ENCODE measurements at regions not wholly inside any gene's neighbourhood (a gene's known extent, or its start where the extent isn't known, plus 50 kb on each side); places are given as distances from the start of the nearest gene placed in this dataset.
"Not testable (repeated sequence)": the region's sequence is repeated elsewhere in the genome, so short reads cannot be mapped to it uniquely, and the experiment has no call there.

DNA sequence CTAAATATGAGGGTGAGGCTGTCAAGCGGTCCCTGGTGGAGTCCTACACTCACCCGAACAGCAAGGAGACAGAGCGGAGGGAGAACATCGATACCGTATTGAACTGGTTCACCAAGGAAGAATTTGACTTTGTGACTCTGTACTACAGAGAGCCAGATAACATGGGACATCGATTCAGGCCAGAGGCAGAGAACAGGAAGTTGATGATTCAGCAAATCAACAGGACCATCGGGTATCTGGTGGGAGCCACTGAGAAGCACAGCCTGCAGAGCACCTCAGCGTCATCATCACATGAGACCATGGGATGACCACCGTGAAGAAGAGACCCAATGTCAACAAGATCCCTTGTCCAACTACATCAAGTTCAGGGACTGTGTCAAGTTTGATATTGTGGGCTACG, 67.5 kb upstream of the ROPN1B start:
- not testable (repeated sequence) for H3K27ac ChIP-seq

DNA sequence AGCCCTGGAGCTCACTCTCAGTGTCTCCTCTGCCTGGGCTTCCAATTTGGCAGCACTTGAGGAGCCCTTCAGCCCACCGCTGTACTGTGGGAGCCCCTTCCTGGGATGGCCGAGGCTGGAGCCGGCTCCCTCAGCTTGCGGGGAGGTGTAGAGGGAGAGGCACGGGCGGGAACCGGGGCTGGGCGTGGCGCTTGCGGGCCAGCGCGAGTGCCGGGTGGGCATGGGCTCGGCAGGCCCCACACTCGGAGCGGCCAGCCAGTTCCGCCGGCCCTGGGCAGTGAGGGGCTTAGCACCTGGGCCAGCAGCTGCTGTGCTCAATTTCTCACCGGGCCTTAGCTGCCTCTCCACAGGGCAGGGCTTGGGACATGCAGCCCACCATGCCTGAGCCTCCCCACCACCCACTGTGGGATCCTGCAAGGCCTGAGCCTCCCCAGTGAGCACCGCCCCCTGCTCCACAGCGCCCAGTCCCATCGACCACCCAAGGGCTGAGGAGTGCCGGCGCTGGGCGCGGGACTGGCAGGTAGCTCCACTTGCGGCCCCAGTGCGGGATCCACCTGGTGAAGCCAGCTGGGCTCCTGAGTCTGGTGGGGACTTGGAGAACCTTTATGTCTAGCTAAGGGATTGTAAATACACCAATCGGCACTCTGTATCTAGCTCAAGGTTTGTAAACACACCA, 65.1 kb upstream of the ROPN1B start:
- H3K27ac ChIP-seq: not testable (repeated sequence)

DNA sequence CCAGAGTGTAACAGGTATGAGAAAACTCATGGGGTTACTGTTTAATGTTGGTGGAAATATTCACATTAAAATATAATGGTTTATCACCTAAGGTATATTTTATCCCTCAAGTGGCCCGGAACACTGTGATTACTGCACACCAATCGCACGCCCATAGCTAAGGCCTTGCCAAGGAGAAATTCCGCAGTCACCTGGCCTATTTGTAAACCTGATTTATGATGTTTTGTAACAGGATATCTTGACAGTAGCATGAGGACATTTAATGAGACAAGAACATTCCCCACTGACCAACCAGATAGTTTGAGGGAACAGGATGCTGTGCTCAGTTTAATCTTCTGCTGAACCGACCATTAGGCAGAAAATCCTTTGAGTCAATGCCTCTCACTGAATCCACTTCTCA, 61.7 kb upstream of the ROPN1B start:
- H3K27ac ChIP-seq: not testable (repeated sequence)

DNA sequence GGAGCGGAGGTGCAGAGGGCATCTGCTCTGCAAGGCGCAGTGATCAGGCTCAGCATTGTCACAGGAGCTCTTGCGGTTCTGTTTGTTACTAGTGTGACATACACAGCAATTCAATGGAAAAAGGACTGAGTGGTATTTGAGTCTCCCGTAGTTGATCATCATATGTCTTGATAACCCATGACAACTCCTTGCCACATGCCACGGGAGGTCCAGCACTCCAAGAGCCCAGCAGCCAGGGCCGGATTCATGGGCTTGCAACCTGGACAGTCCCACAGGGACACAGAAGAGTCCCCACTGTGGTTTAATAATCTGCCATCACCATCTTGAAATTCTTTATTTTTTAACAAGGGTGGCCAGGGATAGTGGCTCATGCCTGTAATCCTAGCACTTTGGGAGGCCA, 58.1 kb upstream of the ROPN1B start:
- H3K27ac ChIP-seq: not testable (repeated sequence)

DNA sequence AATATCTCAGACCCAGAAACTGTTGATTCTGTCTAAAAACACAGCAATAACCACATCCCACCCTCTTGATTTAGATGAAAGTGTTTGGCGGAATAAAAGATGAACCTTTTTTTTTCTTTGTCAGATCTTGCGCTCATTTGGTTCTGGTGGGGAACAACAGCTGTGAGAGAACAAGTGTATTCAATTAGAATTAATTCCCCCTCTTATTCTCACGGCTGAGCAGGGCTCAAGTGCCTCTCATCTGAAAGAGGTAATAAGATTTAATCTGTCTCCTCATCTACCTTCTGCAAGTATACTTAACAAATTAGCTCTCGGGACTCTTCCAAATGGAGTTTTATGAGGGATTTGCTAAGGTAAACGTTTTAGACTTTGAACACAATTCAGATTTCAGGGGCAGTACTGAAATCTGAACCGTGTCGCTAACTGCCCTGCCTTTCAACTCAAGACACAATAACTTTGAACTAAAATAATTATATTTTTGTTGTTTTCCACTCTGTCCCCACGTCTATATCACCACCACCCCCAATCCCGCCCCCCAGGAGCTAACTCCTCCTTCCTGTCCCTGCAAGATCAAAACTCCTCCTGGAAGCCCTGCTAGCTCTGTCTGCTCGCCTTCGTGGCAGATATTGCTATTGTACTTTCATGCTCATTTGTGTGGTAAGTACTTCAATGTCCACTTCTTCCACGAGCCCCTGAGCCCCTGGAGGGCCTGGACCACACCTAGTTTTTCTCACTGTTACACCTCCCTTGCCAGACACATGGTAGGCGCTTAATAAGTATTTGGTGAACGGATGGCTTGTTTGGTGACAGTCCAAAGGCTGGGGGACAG, 54.2 kb upstream of the ROPN1B start:
- H3K27ac ChIP-seq: peak overlapping the region; percentile 53

DNA sequence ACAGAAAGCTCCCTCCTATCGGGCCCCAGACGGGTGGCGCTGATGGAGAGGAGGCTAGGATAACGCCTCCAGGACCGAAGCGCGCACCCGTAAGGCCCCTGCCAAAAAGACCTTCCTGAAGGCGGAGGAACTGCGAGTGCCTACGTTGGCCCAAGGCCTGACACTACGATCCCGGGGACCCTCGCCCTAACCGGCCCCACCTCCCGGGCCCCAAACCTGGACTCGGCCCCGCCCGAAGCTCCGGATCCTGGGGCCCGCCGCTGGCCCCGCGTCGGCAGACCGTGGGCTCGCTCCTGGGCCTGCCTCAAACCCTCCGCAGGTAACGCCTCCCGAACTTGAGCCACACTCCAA, 53.6 kb upstream of the ROPN1B start:
- H3K27ac ChIP-seq: peak overlapping the region; percentile 53

DNA sequence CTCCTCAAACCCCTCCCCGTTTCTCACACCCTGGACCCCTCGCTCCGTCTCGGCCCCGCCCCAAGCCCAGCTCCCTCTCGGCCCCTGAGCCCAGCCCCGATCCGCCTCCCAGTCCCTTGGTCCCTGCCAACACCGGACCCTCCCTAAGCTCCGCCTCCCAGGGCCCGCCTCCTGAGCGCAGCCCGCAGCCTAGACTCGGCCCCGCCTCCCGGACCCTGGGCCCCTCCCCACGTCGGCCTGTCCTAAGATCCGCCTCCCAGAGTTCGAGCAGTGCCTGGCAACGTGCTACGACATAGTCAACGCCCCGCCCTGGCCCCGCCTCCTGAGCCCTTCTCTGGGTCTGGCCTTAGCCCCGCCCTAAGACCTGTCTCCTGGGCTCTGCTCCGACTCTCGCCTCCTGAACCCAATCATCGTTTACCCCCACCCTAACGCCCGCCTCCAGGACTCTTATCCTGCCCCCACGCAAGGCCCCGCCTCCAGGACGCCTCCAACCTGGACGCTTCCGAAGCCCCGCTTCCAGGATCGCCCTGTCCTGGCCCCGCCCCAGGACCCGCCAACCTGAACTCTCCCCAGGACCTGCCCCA, 53.1 kb upstream of the ROPN1B start:
- peak overlapping the region; percentile 53 for H3K27ac ChIP-seq

DNA sequence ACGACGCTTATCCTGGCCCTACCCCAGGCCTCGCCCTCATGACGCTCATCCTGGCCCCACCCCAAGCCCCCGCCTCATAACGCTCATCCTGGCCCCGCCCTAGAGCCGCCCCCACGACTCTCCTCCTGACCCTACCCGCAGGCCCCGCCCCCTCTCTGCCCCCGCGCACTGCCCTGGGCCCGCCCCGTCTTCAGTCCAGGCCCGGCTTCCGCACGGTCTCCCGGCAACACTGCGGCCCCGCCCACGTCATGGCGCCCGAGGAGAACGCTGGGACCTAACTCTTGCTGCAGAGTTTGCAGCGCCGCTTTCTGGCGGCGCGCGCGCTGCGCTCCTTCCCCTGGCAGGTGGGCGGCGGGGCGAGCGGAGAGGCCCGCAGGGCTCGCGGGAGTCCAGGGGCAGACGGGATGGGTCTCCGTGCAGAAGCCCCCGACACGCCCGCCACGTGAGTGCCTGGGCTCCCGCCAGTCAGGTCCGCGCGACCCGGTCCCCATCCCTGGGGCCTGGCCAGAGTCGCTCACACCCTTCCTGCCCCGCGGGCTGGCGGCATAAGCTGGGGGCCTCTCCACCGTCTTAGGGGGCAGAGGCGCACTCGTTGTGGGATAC, 52.5 kb upstream of the ROPN1B start:
- TF ChIP-seq, protein P1, sequence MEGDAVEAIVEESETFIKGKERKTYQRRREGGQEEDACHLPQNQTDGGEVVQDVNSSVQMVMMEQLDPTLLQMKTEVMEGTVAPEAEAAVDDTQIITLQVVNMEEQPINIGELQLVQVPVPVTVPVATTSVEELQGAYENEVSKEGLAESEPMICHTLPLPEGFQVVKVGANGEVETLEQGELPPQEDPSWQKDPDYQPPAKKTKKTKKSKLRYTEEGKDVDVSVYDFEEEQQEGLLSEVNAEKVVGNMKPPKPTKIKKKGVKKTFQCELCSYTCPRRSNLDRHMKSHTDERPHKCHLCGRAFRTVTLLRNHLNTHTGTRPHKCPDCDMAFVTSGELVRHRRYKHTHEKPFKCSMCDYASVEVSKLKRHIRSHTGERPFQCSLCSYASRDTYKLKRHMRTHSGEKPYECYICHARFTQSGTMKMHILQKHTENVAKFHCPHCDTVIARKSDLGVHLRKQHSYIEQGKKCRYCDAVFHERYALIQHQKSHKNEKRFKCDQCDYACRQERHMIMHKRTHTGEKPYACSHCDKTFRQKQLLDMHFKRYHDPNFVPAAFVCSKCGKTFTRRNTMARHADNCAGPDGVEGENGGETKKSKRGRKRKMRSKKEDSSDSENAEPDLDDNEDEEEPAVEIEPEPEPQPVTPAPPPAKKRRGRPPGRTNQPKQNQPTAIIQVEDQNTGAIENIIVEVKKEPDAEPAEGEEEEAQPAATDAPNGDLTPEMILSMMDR (conservative IDR thresholded peaks at IDR 0.05): no peak
- no peak for TF ChIP-seq ZFX (IDR thresholded peaks at IDR 0.05)
- H3K27ac ChIP-seq: peak overlapping the region; percentile 73

DNA sequence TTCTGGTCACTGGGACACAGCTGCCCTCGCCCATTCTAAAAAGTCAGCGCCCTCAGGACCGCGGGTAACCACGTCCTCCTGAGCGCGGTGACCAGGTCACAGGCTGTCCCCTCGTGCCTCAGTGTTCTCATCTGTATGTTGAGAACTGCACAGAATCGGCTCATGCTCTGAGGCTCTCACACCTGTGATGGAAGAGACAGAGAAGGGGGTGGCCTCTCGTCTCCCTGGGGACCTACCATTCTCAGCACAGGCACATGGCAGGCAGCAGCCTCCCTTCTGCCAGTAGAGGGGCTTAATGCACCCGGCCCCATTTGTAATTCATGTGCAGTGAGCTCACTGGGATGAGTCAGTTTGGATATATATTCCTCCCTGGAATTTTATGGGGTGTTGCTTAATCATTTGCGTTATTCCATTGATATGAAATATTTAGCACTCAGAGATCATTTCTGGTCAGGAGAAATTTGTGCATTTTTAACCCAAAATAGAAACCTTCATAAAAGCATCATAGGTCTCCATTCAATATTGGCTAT, 51.9 kb upstream of the ROPN1B start:
- H3K27ac ChIP-seq: peak overlapping the region; percentile 73

DNA sequence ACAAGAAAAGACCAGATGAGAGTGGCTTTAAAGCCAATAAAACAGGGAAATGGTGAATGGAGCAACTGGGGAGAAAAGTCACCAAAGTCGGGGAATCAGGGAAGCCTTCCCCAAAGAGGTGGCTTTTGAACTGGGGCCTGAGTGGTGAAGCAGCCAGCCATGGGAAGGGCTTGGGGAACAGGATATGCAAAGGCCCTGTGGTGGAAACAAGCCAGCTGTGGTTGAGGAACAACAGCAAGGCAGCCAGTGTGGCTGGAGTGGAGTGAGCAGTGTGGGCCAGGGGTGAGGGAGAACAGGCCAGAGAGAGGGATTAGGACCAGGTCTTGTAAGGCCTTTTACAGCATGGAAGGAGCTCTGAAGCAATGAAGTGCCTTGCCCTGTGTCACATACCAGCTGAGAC, 51.0 kb upstream of the ROPN1B start:
- H3K27ac ChIP-seq: not testable (repeated sequence)

DNA sequence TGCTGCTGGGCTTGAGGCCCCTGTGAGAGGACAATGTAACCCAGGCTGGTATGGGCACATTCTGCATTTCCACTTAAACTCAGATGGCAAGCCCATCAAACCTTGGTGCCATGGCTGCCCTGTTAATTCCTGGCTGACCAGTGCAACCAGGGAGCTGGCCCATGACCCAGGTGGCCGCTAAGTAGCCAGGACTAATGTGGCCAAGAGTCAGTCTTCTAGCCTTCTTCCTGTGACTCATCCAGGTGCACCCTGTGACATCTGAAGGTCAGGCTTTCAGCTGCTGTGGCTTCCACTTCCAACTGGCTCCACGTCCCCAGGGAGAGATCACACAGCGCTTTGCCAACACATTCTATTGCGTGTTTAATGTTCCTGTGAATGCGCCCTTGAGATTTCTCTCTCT, 50.5 kb upstream of the ROPN1B start:
- not testable (repeated sequence) for H3K27ac ChIP-seq

DNA sequence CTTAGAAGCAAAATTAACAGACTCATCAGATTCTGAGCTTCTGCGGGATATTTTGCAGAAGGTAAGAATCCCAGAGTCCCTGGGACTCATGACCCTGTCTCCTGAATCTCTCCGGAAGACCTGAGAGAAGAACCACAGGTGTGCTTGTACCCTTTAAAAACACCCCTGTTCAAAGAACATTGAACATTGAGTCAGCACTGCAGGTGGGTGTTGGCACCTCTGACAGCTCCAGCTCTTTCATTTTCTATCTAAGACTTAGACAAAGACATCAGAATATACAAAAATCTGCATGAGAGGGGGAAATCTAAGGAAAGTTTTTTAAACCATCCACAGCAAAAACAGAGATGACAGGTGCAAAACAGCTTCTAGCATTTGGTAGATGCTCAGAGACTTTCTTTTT, 50.1 kb upstream of the ROPN1B start:
- not testable (repeated sequence) for H3K27ac ChIP-seq
